Spleen (tissue), 7 donors: ENCODE measurements at regions not wholly inside any gene's neighbourhood (a gene's known extent, or its start where the extent isn't known, plus 50 kb on each side); places are given as distances from the start of the nearest gene placed in this dataset.

Source experiments
- CTCF ChIP-seq, 11 experiments: fragments of 200-600 bp in 7 of 11; fragments of 450-650 bp in 4 of 11; sonication (generic) in 4 of 11; IDR thresholded peaks in 8 of 11; conservative IDR thresholded peaks in 3 of 11; 1 replicate in 7 of 11; 2 replicates in 4 of 11; pipeline versions ENCODE4 v1.4.0 to v1.8.0; 2016 to 2021; ENCODE audit warnings: antibody characterized with exemption in 11 of 11, inconsistent platforms in 4 of 11, mild to moderate bottlenecking in 1 of 11
- POLR2A ChIP-seq, 3 donors: fragments of 450-650 bp; IDR thresholded peaks; one replicate each; pipeline ENCODE4 v1.5.1; 2017; ENCODE audit warnings: antibody characterized with exemption in 3 of 3, mild to moderate bottlenecking in 1 of 3
- POLR2AphosphoS5 ChIP-seq, 3 donors: sonication (generic); formaldehyde crosslinking; IDR thresholded peaks; one replicate each; pipeline ENCODE4 v1.5.1; 2017; ENCODE audit warnings: antibody characterized with exemption in 3 of 3
- donor health status: DM: no; HTN: no; CAD: no; lungs with moderate emphysema.
- donor health status: DM: no; HTN: no; CAD: no.
- donor health status: DM: no; HTN: no; CAD: no.

DNA sequence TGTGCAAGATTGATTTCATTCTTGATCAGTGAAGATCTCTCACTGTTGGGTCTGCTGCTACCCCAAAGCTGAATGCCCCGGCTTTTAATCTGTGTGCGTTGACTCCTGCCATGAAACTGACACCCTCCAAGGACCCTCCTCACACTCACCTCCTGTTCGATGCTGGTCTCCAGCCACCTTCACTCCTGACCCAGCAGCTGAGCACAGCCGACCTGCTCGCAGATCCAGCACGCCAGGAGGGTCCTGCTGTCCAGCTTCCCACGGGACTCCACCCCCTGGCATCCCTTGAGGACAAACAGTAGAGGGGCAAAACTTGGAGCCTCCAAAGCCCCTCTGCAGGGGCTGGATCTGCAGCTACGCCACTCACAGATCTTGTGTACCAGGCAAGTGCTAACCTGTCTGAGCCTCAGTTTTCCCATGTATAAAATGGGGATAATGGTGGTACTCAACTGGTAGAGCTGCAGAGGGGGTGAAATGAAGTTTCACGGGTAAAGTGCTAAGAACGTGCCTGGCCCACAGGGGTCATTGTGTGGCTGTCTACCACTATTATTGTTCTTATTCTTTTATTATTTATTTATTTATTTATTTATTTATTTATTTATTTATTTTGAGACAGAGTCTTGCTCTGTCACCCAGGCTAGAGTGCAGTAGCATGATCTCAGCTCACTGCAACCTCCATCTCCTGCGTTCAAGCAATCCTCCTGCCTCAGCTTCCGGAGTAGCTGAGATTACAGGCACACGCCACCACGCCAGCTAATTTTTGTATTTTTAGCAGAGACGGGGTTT lies 178.0 kb downstream of the PHETA1 start:
- TF ChIP-seq CTCF (IDR thresholded peaks at IDR 0.05 in 8 of 11, conservative IDR thresholded peaks at IDR 0.05 in 3 of 11) (no peak), POLR2A (IDR thresholded peaks at IDR 0.05) (no peak), POLR2AphosphoS5 (IDR thresholded peaks at IDR 0.05) (no peak)
